IPS DF 19.7 (cell line): ENCODE measurements at regions not wholly inside any gene's neighbourhood (a gene's known extent, or its start where the extent isn't known, plus 50 kb on each side); places are given as distances from the start of the nearest gene placed in this dataset.

Experiments used
- DNase-seq: peaks from one replicate; pipeline ENCODE4 v3.0.0-alpha.2; 2013; ENCODE audit warnings: low read depth, low spot score

GRCh38 chr6:170162775-170163404 is 128.0 kb downstream of the DLL1 start:
- no peak for DNase-seq

GRCh38 chr6:170162011-170162774 is 128.7 kb downstream of the DLL1 start:
- DNase-seq, result no peak

GRCh38 chr6:170160628-170161611 is 130.0 kb downstream of the DLL1 start:
- DNase-seq, result no peak

GRCh38 chr6:170160031-170160627 is 130.7 kb downstream of the DLL1 start:
- DNase-seq, result no peak

- DNase-seq, result no peak
These were observed 131.6 kb downstream of the DLL1 start for GRCh38 chr6:170159022-170159965.

GRCh38 chr6:170158296-170159021 is 132.4 kb downstream of the DLL1 start:
- DNase-seq, result no peak

GRCh38 chr6:170157567-170158218 is 133.2 kb downstream of the DLL1 start:
- DNase-seq, result no peak

GRCh38 chr6:170156448-170157375 is 134.2 kb downstream of the DLL1 start:
- no peak for DNase-seq

- no peak for DNase-seq
These were observed 135.2 kb downstream of the DLL1 start for GRCh38 chr6:170155464-170156196.

- DNase-seq, result no peak
These were observed 137.2 kb downstream of the DLL1 start for GRCh38 chr6:170153436-170154319.

- peak; percentile 50 for DNase-seq
These were observed 137.9 kb downstream of the DLL1 start for GRCh38 chr6:170152989-170153388.

GRCh38 chr6:170152124-170152926 is 138.6 kb downstream of the DLL1 start:
- DNase-seq, result no peak

- no peak for DNase-seq
These were observed 139.1 kb downstream of the DLL1 start for GRCh38 chr6:170151804-170152123.

- no peak for DNase-seq
These were observed 139.5 kb downstream of the DLL1 start for GRCh38 chr6:170151321-170151771.

- no peak for DNase-seq
These were observed 140.3 kb downstream of the DLL1 start for GRCh38 chr6:170150590-170150945.
